Pulmonary artery endothelial cell (primary cell): ENCODE measurements at regions not wholly inside any gene's neighbourhood (a gene's known extent, or its start where the extent isn't known, plus 50 kb on each side); places are given as distances from the start of the nearest gene placed in this dataset.
A peak's percentile ranks its signal among the peaks of the same experiment; 100 is the strongest.
"Not testable (repeated sequence)": the region's sequence is repeated elsewhere in the genome, so short reads cannot be mapped to it uniquely, and the experiment has no call there.

Source experiments
- DNase-seq: peaks from one replicate; pipeline ENCODE4 v3.0.0-alpha.2; 2011; ENCODE audit warnings: low read depth, low spot score

GRCh38 chr1:207243442-207244408 is 77.8 kb upstream of the CD55 start:
- DNase-seq: no peak

GRCh38 chr1:207244409-207244801 is 77.1 kb upstream of the CD55 start:
- no peak for DNase-seq

- no peak for DNase-seq
Observed at GRCh38 chr1:207245124-207245523, 76.4 kb upstream of the CD55 start.

- DNase-seq: no peak
Observed at GRCh38 chr1:207248544-207249198, 72.8 kb upstream of the CD55 start.

- DNase-seq: no peak
Observed at GRCh38 chr1:207250431-207250830, 71.0 kb upstream of the CD55 start.

GRCh38 chr1:207251066-207251465 is 70.4 kb upstream of the CD55 start:
- DNase-seq: no peak

GRCh38 chr1:207256869-207257268 is 64.6 kb upstream of the CD55 start:
- no peak for DNase-seq

GRCh38 chr1:207259391-207259790 is 62.1 kb upstream of the CD55 start:
- DNase-seq: peak; percentile 26

- no peak for DNase-seq
Observed at GRCh38 chr1:207261971-207262370, 59.5 kb upstream of the CD55 start.

- not testable (repeated sequence) for DNase-seq
Observed at GRCh38 chr1:207262891-207263290, 58.6 kb upstream of the CD55 start.

- DNase-seq: no peak
Observed at GRCh38 chr1:207264663-207265252, 56.7 kb upstream of the CD55 start.

- DNase-seq: no peak
Observed at GRCh38 chr1:207268337-207268736, 53.1 kb upstream of the CD55 start.

GRCh38 chr1:207268753-207269511 is 52.5 kb upstream of the CD55 start:
- DNase-seq: no peak
